SH-SY5Y (cell line): ENCODE measurements at regions not wholly inside any gene's neighbourhood (a gene's known extent, or its start where the extent isn't known, plus 50 kb on each side); places are given as distances from the start of the nearest gene placed in this dataset.

Experiments used
- GATA2 ChIP-seq: IDR thresholded peaks from 2 replicates; pipeline ENCODE4 v1.6.1; 2011; ENCODE audit warnings: mild to moderate bottlenecking, low read depth, low read length
- GATA3 ChIP-seq: IDR thresholded peaks from 2 replicates; pipeline ENCODE4 v1.6.1; 2011; ENCODE audit warnings: low read depth, mild to moderate bottlenecking, low read length, moderate library complexity

DNA sequence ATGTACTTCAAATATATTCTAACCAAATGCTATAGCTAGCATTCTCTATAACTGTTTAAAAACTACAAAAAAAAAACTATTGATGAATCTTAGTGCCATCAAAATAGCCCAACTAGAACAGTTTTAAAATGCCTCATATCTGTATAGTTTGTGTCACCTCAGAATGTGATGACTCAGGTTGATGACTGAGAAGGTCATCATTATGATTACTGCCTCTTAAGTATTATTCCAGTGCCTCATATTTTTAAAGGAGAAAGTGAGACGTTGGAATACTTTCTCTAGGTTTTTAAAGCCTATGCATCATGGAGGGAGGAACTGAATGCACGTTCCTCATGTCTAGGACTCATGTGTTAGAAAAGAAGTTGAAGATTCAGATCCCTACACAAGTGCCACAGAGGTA lies 88.2 kb downstream of the TMA16 start:
- TF ChIP-seq GATA2, result no peak
- TF ChIP-seq GATA3, result no peak

DNA sequence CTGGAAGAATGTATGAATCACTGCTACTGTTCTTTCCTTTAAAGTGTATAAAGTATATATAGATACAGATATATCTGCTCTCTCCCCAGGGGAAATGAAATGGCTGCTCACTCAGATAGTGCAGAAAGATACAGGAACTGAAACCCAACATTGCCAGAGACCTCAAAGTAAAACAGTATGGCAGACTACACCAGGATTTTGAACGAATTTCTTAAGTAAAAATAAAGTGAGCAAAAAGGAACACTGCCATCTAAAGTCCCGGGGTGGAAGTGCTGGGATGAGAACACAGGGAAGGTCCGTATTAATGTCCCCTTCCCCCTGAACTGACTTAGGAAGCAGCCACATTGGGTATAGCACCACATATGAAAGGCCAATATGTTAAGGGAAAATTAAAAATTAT lies 93.4 kb downstream of the TMA16 start:
- TF ChIP-seq GATA2, result no peak
- no peak for TF ChIP-seq GATA3

DNA sequence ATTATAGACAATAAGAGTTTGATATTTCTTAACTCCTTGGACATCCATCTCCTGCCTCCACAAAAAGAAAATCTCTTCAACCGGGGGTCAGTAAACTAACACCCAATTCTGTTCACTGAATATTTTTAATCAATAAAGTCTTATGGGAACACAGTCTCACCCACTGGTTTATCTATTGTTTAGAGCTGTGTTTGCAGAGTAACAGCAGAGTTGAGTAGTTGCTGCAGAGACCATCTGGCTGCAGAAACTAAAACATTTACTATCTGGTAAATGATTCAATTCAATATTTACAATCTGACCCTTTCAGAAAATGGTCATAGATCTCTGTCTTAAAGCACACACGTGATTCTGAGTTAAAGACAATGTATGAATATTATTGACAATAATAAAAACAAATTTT lies 94.0 kb downstream of the TMA16 start:
- no peak for TF ChIP-seq GATA2
- TF ChIP-seq GATA3, result no peak

DNA sequence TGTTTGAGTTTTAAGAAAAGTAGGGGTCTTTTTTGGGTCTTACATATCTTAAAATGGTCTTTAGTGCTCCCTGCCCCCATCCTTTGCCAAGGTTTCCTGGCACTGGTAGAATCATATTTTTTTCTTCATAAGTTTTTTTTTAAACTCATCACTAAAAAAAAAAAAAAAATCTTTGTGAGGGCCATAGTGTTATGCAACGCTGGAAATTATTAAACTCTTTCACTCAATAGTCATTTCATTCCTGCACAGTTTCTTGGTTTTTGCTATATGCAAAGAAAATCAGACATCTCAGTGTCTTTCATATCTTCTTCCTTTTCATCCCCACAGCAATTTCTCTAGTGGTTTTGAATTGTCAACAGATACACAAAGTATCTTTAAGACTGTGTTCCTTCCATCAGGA lies 95.6 kb downstream of the TMA16 start:
- TF ChIP-seq GATA3, result no peak
- no peak for TF ChIP-seq GATA2

- TF ChIP-seq GATA3 (no peak), GATA2 (no peak)
Measured at GRCh38 chr4:163590619-163591264, 96.3 kb downstream of the TMA16 start.

- no peak for TF ChIP-seq GATA2
- TF ChIP-seq GATA3, result no peak
Measured at GRCh38 chr4:163591614-163592020, 97.1 kb downstream of the TMA16 start.

- TF ChIP-seq GATA3 (no peak), GATA2 (no peak)
Measured at GRCh38 chr4:163592212-163592611, 97.7 kb downstream of the TMA16 start.

GRCh38 chr4:163595580-163595979 lies 101.1 kb downstream of the TMA16 start:
- TF ChIP-seq GATA3 (no peak), GATA2 (no peak)

DNA sequence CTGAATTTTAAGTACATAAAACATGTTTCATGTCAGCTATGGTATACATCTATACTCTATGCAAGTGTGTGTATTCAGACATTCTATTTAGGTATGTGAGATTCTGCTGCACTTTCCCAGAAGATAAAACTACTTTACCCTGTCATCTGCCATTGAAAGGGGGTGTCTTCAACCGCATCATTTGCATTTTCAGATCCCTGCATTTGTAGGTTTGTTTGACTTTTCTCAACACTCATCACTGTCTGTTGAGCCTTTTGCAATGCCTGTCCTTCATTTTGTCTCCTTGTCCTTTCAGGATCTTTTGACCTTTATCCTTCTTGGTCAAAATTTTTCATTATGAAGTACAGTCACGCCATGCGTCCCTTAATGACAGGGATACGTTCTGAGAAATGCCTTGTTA lies 103.5 kb downstream of the TMA16 start:
- TF ChIP-seq GATA3 (no peak), GATA2 (no peak)

- TF ChIP-seq GATA3, result no peak
- TF ChIP-seq GATA2, result no peak
Measured at GRCh38 chr4:163598489-163598888, 104.0 kb downstream of the TMA16 start.

GRCh38 chr4:163600727-163601126 lies 106.2 kb downstream of the TMA16 start:
- TF ChIP-seq GATA3 (no peak), GATA2 (no peak)

DNA sequence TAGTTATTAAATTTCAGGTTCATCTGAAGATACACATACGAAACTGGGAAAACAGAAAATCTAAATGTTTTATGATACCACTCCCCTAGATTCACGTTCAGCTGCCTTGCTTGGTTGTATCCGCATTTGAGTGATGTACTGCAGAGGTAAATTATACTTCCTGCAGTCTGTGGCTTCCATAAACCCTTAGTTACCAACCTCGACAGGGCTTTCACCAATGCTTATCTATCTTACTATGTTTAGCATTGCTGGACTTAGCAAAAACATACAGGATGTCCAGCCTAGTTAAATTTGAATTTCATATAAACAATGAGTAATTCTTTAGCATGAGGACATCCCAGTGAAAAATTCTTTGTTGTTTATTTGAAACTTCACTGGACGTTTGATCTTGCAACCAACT lies 108.8 kb downstream of the TMA16 start:
- no peak for TF ChIP-seq GATA3
- no peak for TF ChIP-seq GATA2

DNA sequence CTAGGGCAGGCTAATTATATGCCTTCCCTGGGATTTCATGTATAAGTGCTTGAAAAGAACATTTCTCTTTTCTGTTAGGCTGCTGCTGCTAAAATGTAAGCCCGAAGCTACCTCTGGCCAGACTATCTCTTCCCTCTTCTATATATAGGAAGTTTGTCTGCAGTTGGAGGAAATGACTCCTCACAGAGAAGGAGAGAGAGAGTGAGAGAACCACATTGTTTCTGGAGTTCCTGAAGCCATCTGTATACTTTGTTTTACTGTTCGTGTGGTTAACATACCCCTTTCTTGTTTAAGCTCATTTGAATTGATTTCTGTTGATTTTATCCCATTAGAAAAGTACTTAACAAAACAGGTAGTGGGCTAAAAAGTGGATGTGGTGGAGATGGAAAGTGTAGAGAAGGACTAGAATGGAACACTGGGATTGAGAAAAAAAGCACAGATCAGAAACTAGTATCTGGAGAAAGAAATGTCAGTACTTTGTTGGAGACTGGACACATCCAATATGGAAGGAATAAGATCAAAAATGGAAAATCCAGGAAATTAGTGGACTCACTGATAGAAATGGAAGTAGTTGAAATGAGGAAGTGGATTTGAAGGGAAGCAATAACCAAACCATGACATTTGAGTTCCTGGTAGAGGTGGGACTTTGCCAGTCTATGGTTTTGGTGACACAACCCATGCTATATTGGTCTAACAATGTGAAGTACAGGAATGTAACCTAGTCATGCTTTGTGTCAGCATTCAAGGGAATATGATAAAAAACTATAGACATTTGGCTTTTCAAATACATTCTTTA lies 112.6 kb downstream of the TMA16 start:
- no peak for TF ChIP-seq GATA3

DNA sequence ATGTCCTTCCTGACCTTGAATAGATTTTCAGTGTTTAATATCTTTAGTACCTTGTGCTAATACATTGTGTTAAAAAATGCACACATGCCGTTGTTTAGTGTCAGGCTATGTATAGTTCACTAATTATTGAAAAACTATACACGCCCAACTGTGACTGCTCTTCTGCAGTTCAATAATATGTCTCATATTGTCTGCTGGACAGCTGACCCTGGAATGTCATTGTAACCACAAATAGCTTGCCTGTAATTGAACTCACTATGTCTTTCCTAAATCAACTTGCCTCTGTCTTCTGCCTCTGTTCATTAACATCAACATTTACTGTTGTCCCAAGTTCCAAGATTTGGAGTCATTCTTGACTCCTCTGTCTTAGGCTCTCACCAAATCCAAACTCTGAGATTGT lies 114.5 kb downstream of the TMA16 start:
- TF ChIP-seq GATA2 (no peak), GATA3 (no peak)

DNA sequence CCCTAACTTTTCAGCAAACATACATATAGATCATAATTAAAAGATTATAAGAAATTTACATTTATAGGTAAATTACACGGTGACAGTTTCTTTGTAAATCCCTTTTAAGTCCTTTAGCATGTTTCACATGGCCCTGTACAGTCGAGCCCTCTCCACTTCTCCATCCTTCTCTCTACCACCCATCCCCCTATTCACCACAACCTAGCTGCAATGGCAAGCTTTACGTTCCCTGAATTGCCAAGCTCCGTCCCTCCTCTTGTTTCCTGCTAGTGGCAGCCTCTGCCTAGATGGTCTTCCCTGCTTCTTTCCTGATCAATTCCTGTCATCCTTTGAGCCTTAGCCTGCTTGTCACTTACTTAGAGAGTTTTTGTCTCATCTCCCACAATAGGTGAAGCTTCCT lies 116.2 kb downstream of the TMA16 start:
- no peak for TF ChIP-seq GATA3
- TF ChIP-seq GATA2, result no peak
